ENCODE measurements at regions not wholly inside any gene's neighbourhood (a gene's known extent, or its start where the extent isn't known, plus 50 kb on each side); places are given as distances from the start of the nearest gene placed in this dataset.

DNA sequence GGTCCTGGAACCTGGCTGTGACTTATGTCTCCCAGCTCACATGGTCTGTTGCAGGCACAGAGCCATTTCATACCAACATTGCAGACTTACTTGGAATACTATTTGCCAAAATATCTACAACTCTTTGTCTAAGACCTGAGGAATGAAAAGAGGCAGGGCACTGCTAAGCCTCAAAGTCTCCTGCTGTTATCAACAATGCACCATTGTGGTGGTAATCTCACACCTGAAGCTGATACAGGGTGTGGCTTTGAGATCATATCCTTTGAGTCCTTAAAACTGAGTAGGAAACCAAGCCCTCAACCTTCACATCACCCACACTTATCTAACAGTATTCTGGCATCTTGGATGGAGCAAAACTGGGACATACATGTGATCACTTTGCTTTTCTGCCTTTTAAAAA, 782.0 kb downstream of the EPHA3 start:
- no peaks in the 10 kb centered on the region for H3K27me3 Mint-ChIP-seq (ENCODE audit: insufficient read depth)
- TF ChIP-seq, protein P1, sequence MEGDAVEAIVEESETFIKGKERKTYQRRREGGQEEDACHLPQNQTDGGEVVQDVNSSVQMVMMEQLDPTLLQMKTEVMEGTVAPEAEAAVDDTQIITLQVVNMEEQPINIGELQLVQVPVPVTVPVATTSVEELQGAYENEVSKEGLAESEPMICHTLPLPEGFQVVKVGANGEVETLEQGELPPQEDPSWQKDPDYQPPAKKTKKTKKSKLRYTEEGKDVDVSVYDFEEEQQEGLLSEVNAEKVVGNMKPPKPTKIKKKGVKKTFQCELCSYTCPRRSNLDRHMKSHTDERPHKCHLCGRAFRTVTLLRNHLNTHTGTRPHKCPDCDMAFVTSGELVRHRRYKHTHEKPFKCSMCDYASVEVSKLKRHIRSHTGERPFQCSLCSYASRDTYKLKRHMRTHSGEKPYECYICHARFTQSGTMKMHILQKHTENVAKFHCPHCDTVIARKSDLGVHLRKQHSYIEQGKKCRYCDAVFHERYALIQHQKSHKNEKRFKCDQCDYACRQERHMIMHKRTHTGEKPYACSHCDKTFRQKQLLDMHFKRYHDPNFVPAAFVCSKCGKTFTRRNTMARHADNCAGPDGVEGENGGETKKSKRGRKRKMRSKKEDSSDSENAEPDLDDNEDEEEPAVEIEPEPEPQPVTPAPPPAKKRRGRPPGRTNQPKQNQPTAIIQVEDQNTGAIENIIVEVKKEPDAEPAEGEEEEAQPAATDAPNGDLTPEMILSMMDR (IDR thresholded peaks at IDR 0.05) = no peak

DNA sequence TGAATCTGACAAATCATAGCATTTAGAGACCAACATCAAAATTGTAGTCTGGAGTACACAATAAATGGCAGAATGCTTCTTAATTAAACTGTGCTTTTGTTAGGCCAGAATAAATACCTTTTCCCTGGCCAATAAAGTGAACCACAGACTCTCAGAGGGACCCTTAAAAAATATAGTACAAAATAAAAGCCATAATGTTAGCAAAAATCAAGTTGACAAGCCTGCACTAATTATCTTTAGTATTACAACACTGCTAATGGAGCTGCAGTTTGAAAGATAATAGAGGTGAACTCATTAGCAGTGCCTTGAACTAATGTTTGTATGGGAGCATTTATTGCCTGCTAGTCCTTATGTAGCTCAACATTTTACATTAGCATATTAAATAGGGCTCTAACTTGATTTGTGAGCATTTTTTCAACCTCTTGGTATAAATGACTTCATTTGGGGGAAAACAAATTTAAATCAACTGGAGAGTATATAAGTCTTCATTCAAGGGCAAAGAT, 801.3 kb downstream of the EPHA3 start:
- DNase-seq = no peak
- Mint-ChIP-seq H3K27ac (no peak overlapping the region), H3K4me1 (ENCODE audit: low read depth) (no peaks in the 10 kb centered on the region), H3K27me3 (ENCODE audit: insufficient read depth) (no peaks in the 10 kb centered on the region), H3K4me3 (no peak overlapping the region), H3K36me3 (ENCODE audit: low read depth) (no peaks in the 10 kb centered on the region; the same call in 1 of the 2 replicates), H3K9me3 (peaks cover 33% of the 10 kb centered on the region)
- TF ChIP-seq, protein P1 (IDR thresholded peaks at IDR 0.05) = no peak

More for the DNA sequence above, 782.0 kb downstream of the EPHA3 start:
- H3K4me1 Mint-ChIP-seq (ENCODE audit: low read depth) = no peaks in the 10 kb centered on the region
- H3K9me3 Mint-ChIP-seq = peaks cover 22% of the 10 kb centered on the region
- H3K4me3 Mint-ChIP-seq = no peak overlapping the region
- H3K27ac Mint-ChIP-seq = no peak overlapping the region
- no peak for DNase-seq
- H3K36me3 Mint-ChIP-seq (ENCODE audit: low read depth) = 0 out of 2 replicates have a peak, but pooled peaks cover 3% of the 10 kb centered on the region

DNA sequence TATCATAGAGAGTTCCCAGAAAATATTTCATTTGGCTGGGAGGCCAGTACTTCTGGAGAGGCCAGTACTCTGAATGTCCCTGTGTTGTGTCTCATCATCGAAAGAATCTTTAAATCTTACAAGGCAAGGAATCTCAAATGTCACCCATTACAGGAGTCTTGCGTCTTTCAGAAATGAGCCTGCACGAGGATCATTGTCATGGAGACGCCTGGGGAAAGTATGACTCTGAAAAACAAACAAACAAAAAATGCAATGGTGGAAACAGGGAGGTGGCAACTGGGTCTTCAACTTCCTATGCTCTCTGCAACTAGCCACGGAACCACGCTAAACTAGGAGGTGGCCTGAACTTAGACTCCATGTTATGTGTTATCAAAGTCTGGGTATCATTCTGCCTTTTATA, 804.6 kb downstream of the EPHA3 start:
- peaks cover 29% of the 10 kb centered on the region for H3K9me3 Mint-ChIP-seq
- no peaks in the 10 kb centered on the region for H3K4me1 Mint-ChIP-seq (ENCODE audit: low read depth)
- no peak overlapping the region for H3K27ac Mint-ChIP-seq
- H3K27me3 Mint-ChIP-seq (ENCODE audit: insufficient read depth) = no peaks in the 10 kb centered on the region
- H3K4me3 Mint-ChIP-seq = no peak overlapping the region
- no peaks in the 10 kb centered on the region for H3K36me3 Mint-ChIP-seq (ENCODE audit: low read depth)
- no peak for DNase-seq
- TF ChIP-seq, protein P1 (IDR thresholded peaks at IDR 0.05) = no peak

DNA sequence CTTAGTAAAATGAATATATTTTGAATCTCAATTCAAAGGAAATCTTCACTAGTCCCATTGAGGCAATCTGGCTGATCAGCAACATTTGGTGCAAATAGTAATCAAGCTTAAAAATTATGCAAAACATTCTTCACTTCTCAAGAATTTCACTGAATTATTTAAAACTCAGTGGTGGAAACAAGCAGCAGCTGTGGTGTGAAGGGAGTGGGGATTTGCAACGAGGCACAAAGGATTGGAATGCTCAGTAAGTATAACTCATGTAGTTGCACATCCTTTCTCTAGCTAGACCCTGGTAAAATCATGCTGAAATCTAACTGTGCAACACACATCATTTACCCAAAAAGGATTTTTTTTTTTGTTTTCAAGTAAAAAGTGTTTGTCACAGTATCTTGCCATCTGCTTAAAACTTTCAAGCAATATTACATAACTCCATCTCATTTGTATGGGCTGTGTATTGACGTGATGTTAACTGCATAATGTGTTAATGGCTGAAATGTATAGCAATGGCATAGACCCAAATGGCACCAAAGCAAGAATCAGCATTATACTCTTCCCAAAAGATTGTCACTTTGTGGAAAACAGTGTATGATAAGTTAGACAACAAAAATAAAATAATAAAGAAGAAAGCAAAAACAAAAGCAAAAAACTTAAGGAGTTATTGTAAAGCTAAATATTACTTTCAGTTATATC, 816.6 kb downstream of the EPHA3 start:
- H3K4me1 Mint-ChIP-seq (ENCODE audit: low read depth) = no peaks in the 10 kb centered on the region
- DNase-seq = no peak
- peaks cover 16% of the 10 kb centered on the region for H3K9me3 Mint-ChIP-seq
- H3K36me3 Mint-ChIP-seq (ENCODE audit: low read depth) = no peaks in the 10 kb centered on the region
- TF ChIP-seq, protein P1 (IDR thresholded peaks at IDR 0.05) = no peak
- no peak overlapping the region for H3K4me3 Mint-ChIP-seq
- no peak overlapping the region for H3K27ac Mint-ChIP-seq
- H3K27me3 Mint-ChIP-seq (ENCODE audit: insufficient read depth) = no peaks in the 10 kb centered on the region

DNA sequence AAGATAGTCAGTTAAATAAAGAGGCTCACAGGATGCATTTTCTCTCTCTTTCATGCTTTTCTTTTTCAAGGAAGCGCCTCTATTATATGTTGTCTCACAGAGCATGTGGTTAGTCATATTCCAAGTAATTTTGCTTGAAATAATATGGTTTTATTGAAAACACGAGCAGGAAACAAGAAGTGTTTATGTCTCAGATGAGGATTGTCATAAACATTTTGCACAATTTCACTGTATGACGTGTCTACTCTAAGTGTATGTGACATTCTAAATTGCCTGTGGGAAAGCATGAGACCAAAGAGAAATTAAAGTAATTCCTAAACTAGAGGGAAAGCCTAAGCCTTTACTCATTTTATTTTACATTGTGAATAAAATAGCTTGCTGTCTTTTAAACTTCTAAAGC, 818.6 kb downstream of the EPHA3 start:
- H3K4me3 Mint-ChIP-seq = no peak overlapping the region
- TF ChIP-seq, protein P1 (IDR thresholded peaks at IDR 0.05) = no peak
- no peak for DNase-seq
- no peaks in the 10 kb centered on the region for H3K27me3 Mint-ChIP-seq (ENCODE audit: insufficient read depth)
- H3K9me3 Mint-ChIP-seq = peaks cover 15% of the 10 kb centered on the region
- no peak overlapping the region for H3K27ac Mint-ChIP-seq
- no peaks in the 10 kb centered on the region for H3K36me3 Mint-ChIP-seq (ENCODE audit: low read depth)
- H3K4me1 Mint-ChIP-seq (ENCODE audit: low read depth) = no peaks in the 10 kb centered on the region
